SK-N-SH (cell line): ENCODE measurements at regions not wholly inside any gene's neighbourhood (a gene's known extent, or its start where the extent isn't known, plus 50 kb on each side); places are given as distances from the start of the nearest gene placed in this dataset.

Source experiments
- CTCF ChIA-PET: fragments of 300-600, 350-600 bp; formaldehyde crosslinking; extraction: SDS; loops from one replicate; lab custom pipeline; 2021; lab: Yijun Ruan, JAX
- POLR2A ChIA-PET: fragments of 350-600 bp; sonication (Branson Sonifier 250); formaldehyde crosslinking; extraction: SDS; loops from one replicate; lab custom pipeline; 2020; ENCODE audit warnings: antibody characterized with exemption, inconsistent platforms; lab: Yijun Ruan, JAX
- DNase-seq: peaks from one replicate; pipeline ENCODE4 v3.0.0; 2012
- H2AFZ ChIP-seq: fragments of 200-600 bp; sonication (generic); 2 replicates; pipeline ENCODE4 v1.8.1; 2016; ENCODE audit warnings: antibody characterized with exemption, mild to moderate bottlenecking, low read depth
- H3F3A ChIP-seq: fragments of 200-600 bp; sonication (generic); replicated peaks from 2 replicates; pipeline ENCODE3; 2016; ENCODE audit warnings: antibody characterized with exemption, mild to moderate bottlenecking; ENCODE audit not compliant: insufficient read depth
- H3K27ac ChIP-seq, 2 experiments: fragments of 200-500 bp in 1 of 2; fragments of 200-600 bp in 1 of 2; sonication (Bioruptor generic) in 1 of 2; sonication (generic), shearing (Covaris generic) in 1 of 2; 2 replicates each; pipeline versions ENCODE4 v1.5.1 to v1.6.1; 2014 to 2016; ENCODE audit warnings: low read depth in 2 of 2, inconsistent platforms in 1 of 2, low read length in 1 of 2, mild to moderate bottlenecking in 1 of 2, mixed read lengths in 1 of 2
- H3K27me3 ChIP-seq: fragments of 200-600 bp; sonication (generic), shearing (Covaris generic); 2 replicates; pipeline ENCODE4 v1.6.1; 2016; ENCODE audit warnings: mixed run types; ENCODE audit not compliant: insufficient read depth
- H3K36me3 ChIP-seq, 2 experiments: fragments of 200-500 bp in 1 of 2; fragments of 200-600 bp in 1 of 2; sonication (Bioruptor generic) in 1 of 2; sonication (generic) in 1 of 2; replicated peaks in 1 of 2; 2 replicates each; pipeline versions ENCODE3 to v1.5.1; 2014 to 2016; ENCODE audit warnings: low read length in 1 of 2, mild to moderate bottlenecking in 1 of 2; ENCODE audit not compliant: insufficient read depth in 2 of 2, control insufficient read depth in 1 of 2
- H3K4me1 ChIP-seq, 2 experiments: fragments of 200-500 bp in 1 of 2; fragments of 200-600 bp in 1 of 2; sonication (Bioruptor generic) in 1 of 2; sonication (generic), shearing (Covaris generic) in 1 of 2; 2 replicates each; pipeline versions ENCODE4 v1.5.1 to v1.6.1; 2014 to 2016; ENCODE audit warnings: low read depth in 1 of 2, low read length in 1 of 2, mixed run types in 1 of 2; ENCODE audit not compliant: insufficient read depth in 2 of 2, control insufficient read depth in 1 of 2
- H3K4me2 ChIP-seq: fragments of 200-600 bp; sonication (generic), shearing (Covaris generic); 2 replicates; pipeline ENCODE4 v1.6.1; 2017; ENCODE audit warnings: mixed run types
- H3K4me3 ChIP-seq, 2 experiments: fragments of 200-500 bp in 1 of 2; fragments of 200-600 bp in 1 of 2; sonication (Bioruptor generic) in 1 of 2; sonication (generic), shearing (Covaris generic) in 1 of 2; 2 replicates each; pipeline versions ENCODE4 v1.5.1 to v1.8.1; 2014 to 2016; ENCODE audit warnings: low read depth in 2 of 2, inconsistent platforms in 1 of 2, low read length in 1 of 2, mild to moderate bottlenecking in 1 of 2, mixed read lengths in 1 of 2, moderate library complexity in 1 of 2
- H3K79me2 ChIP-seq: fragments of 200-600 bp; sonication (generic); 2 replicates; pipeline ENCODE4 v1.8.1; 2017; ENCODE audit warnings: mild to moderate bottlenecking; ENCODE audit not compliant: insufficient read depth
- H3K9ac ChIP-seq: fragments of 200-600 bp; sonication (generic); 2 replicates; pipeline ENCODE4 v1.6.1; 2017; ENCODE audit warnings: mixed run types
- H3K9me2 ChIP-seq: fragments of 200-600 bp; sonication (generic); 2 replicates; pipeline ENCODE4 v1.6.1; 2017; ENCODE audit warnings: mixed run types
- H3K9me3 ChIP-seq: fragments of 200-600 bp; sonication (generic); 2 replicates; pipeline ENCODE4 v1.6.1; 2017; ENCODE audit warnings: mixed run types, mild to moderate bottlenecking, moderate library complexity
- H4K20me1 ChIP-seq: fragments of 200-600 bp; sonication (generic); 2 replicates; pipeline ENCODE4 v1.6.1; 2017; ENCODE audit warnings: mild to moderate bottlenecking, mixed run types; ENCODE audit not compliant: insufficient read depth
- CHD2 ChIP-seq: fragments of 150-350 bp; IDR thresholded peaks from 2 replicates; pipeline ENCODE4 v1.6.1; 2018; ENCODE audit warnings: low read length; ENCODE audit not compliant: partially characterized antibody
- ELF1 ChIP-seq: IDR thresholded peaks from 2 replicates; pipeline ENCODE4 v1.4.0; 2012
- EP300 ChIP-seq, 2 experiments: IDR thresholded peaks; 2 replicates each; pipeline versions ENCODE4 v1.4.0 to v1.6.1; 2012; ENCODE audit warnings: borderline replicate concordance in 1 of 2, low read depth in 1 of 2, low read length in 1 of 2
- FOSL2 ChIP-seq: IDR thresholded peaks from 2 replicates; pipeline ENCODE4 v1.4.0; 2012; ENCODE audit warnings: low read depth, mild to moderate bottlenecking, moderate library complexity, borderline replicate concordance
- FOXJ3 ChIP-seq: sonication (generic); formaldehyde crosslinking; IDR thresholded peaks from 2 replicates; pipeline ENCODE4 v1.5.1; 2020; ENCODE audit warnings: mild to moderate bottlenecking, missing genetic modification reagents
- FOXM1 ChIP-seq: IDR thresholded peaks from 2 replicates; pipeline ENCODE4 v1.4.0; 2012; ENCODE audit warnings: low read depth, mild to moderate bottlenecking
- GABPA ChIP-seq: IDR thresholded peaks from 2 replicates; pipeline ENCODE4 v1.4.0; 2012; ENCODE audit warnings: low read depth, mild to moderate bottlenecking
- IRF3 ChIP-seq: fragments of 150-350 bp; IDR thresholded peaks from 2 replicates; pipeline ENCODE4 v1.6.1; 2016; ENCODE audit warnings: mild to moderate bottlenecking, low read depth, low read length
- MXI1 ChIP-seq: IDR thresholded peaks from 2 replicates; pipeline ENCODE4 v1.6.1; 2012; ENCODE audit warnings: mild to moderate bottlenecking, low read depth, low read length, improper control_type of control experiment
- NFIC ChIP-seq: IDR thresholded peaks from 2 replicates; pipeline ENCODE4 v1.4.0; 2012; ENCODE audit warnings: borderline replicate concordance
- POLR2AphosphoS5 ChIP-seq: IDR thresholded peaks from 2 replicates; pipeline ENCODE4 v1.6.1; 2012; ENCODE audit warnings: low read depth, low read length
- RAD21 ChIP-seq: IDR thresholded peaks from 2 replicates; pipeline ENCODE4 v1.6.1; 2012; ENCODE audit warnings: mild to moderate bottlenecking, low read length
- RCOR1 ChIP-seq: fragments of 150-350 bp; IDR thresholded peaks from 2 replicates; pipeline ENCODE4 v1.6.1; 2017; ENCODE audit warnings: antibody characterized with exemption, low read length
- REST ChIP-seq: IDR thresholded peaks from 2 replicates; pipeline ENCODE4 v1.6.1; 2012; ENCODE audit warnings: mild to moderate bottlenecking, low read depth, low read length, moderate library complexity
- RFX5 ChIP-seq: IDR thresholded peaks from 2 replicates; pipeline ENCODE4 v1.6.1; 2012; ENCODE audit warnings: mild to moderate bottlenecking, improper control_type of control experiment, low read length
- RXRA ChIP-seq: IDR thresholded peaks from 2 replicates; pipeline ENCODE4 v1.4.0; 2012; ENCODE audit warnings: low read depth, mild to moderate bottlenecking, borderline replicate concordance
- SIN3A ChIP-seq: IDR thresholded peaks from 2 replicates; pipeline ENCODE4 v1.6.1; 2012; ENCODE audit warnings: low read depth, mild to moderate bottlenecking, low read length, moderate library complexity, borderline replicate concordance
- TAF1 ChIP-seq: IDR thresholded peaks from 2 replicates; pipeline ENCODE4 v1.6.1; 2012; ENCODE audit warnings: low read depth, mild to moderate bottlenecking, low read length, moderate library complexity, borderline replicate concordance
- TEAD4 ChIP-seq: IDR thresholded peaks from 2 replicates; pipeline ENCODE4 v1.4.0; 2012; ENCODE audit warnings: mild to moderate bottlenecking, borderline replicate concordance; ENCODE audit not compliant: insufficient read depth
- WGBS: methylation state at CpG from one replicate; pipeline ENCODE4 v1.1.6; 2017; ENCODE audit warnings: low lambda C conversion rate; 5-methylcytosine and 5-hydroxymethylcytosine counted together
- TF ChIP-seq, protein P1 (sequence below): fragments of 150-350 bp; IDR thresholded peaks from 2 replicates; pipeline ENCODE4 v1.6.1; 2017; ENCODE audit warnings: antibody characterized with exemption, low read length, low read depth, borderline replicate concordance

GRCh38 chr7:33685981-33686683 lies 219.2 kb upstream of the BMPER start:
- WGBS: 66% methylated on average over 17 of the region's 17 CpGs
- CTCF ChIA-PET: interaction anchor here (1.1 to 2.1 kb wide), 3 partner anchors 15 to 30 kb away, joined by 3 to 5 read pairs (median 3); no protein-coding TSS in a partner anchor

GRCh38 chr7:33687625-33688024 lies 217.7 kb upstream of the BMPER start:
- WGBS: 57% methylated on average over 3 of the region's 3 CpGs

More at GRCh38 chr7:33685981-33686683, 219.2 kb upstream of the BMPER start:
- Histone ChIP-seq H3K36me3 (no peaks in the 10 kb centered on the region), H3K27ac (no peak overlapping the region), H3K9me2 (no peaks in the 10 kb centered on the region), H3F3A (no peaks in the 10 kb centered on the region), H3K79me2 (no peaks in the 10 kb centered on the region), H3K4me1 (no peaks in the 10 kb centered on the region), H3K9ac (no peak overlapping the region), H3K4me3 (no peak overlapping the region), H2AFZ (no peak overlapping the region), H3K9me3 (no peaks in the 10 kb centered on the region), H3K27me3 (no peaks in the 10 kb centered on the region), H3K4me2 (no peak overlapping the region), H4K20me1 (no peaks in the 10 kb centered on the region)
- no peak for TF ChIP-seq RAD21
- DNase-seq: peak; percentile 18
- POLR2A ChIA-PET: no interaction called here

More at GRCh38 chr7:33687625-33688024, 217.7 kb upstream of the BMPER start:
- no peaks in the 10 kb centered on the region for H3K36me3 ChIP-seq
- no peak overlapping the region for H2AFZ ChIP-seq
- H3K9ac ChIP-seq: no peak overlapping the region
- H3K4me3 ChIP-seq: no peak overlapping the region
- CTCF ChIA-PET: no interaction called here
- peaks cover 0 to 6% of the 10 kb centered on the region in 2 experiments; a peak in 1 of 4 replicates for H3K4me1 ChIP-seq
- POLR2A ChIA-PET: no interaction called here
- no peaks in the 10 kb centered on the region for H4K20me1 ChIP-seq
- H3K9me3 ChIP-seq: no peaks in the 10 kb centered on the region
- no peak overlapping the region for H3K27ac ChIP-seq
- DNase-seq: no peak
- TF ChIP-seq RFX5: no peak
- no peak for TF ChIP-seq EP300 (IDR thresholded peaks at IDR 0.05; ENCODE audit: borderline replicate concordance in 1 of 2, low read depth in 1 of 2, low read length in 1 of 2)
- TF ChIP-seq FOXJ3 (CRISPR knock-in tag): no peak
- TF ChIP-seq, protein P1, sequence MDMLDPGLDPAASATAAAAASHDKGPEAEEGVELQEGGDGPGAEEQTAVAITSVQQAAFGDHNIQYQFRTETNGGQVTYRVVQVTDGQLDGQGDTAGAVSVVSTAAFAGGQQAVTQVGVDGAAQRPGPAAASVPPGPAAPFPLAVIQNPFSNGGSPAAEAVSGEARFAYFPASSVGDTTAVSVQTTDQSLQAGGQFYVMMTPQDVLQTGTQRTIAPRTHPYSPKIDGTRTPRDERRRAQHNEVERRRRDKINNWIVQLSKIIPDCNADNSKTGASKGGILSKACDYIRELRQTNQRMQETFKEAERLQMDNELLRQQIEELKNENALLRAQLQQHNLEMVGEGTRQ: no peak
- TF ChIP-seq REST: no peak
- no peak for TF ChIP-seq NFIC
- no peak for TF ChIP-seq CHD2
- TF ChIP-seq POLR2AphosphoS5: no peak
- no peak for TF ChIP-seq SIN3A
- TF ChIP-seq FOSL2: no peak
- no peak for TF ChIP-seq RCOR1
- TF ChIP-seq ELF1: no peak
- TF ChIP-seq TEAD4: no peak
- TF ChIP-seq FOXM1: no peak
- no peak for TF ChIP-seq IRF3
- no peak for TF ChIP-seq TAF1
- no peak for TF ChIP-seq GABPA
- TF ChIP-seq MXI1: no peak
- TF ChIP-seq RXRA: no peak
- no peaks in the 10 kb centered on the region for H3K27me3 ChIP-seq
- H3K79me2 ChIP-seq: no peaks in the 10 kb centered on the region
- no peaks in the 10 kb centered on the region for H3K9me2 ChIP-seq
- H3F3A ChIP-seq: peaks cover 4% of the 10 kb centered on the region
- no peak overlapping the region for H3K4me2 ChIP-seq
